Esophagus muscularis mucosa (tissue), 3 donors: ENCODE measurements at regions not wholly inside any gene's neighbourhood (a gene's known extent, or its start where the extent isn't known, plus 50 kb on each side); places are given as distances from the start of the nearest gene placed in this dataset.

ENCODE experiments used
- POLR2AphosphoS5 ChIP-seq, 2 donors: sonication (generic); formaldehyde crosslinking; IDR thresholded peaks; one replicate each; pipeline ENCODE4 v1.6.1; 2017; ENCODE audit warnings: antibody characterized with exemption in 2 of 2
- TF ChIP-seq, protein P1 (sequence below), 3 experiments: fragments of 200-600 bp in 2 of 3; fragments of 450-650 bp in 1 of 3; sonication (generic) in 2 of 3; IDR thresholded peaks; one replicate each; pipeline ENCODE4 v1.5.1; 2017 to 2019; ENCODE audit warnings: antibody characterized with exemption in 3 of 3, mild to moderate bottlenecking in 2 of 3, moderate library complexity in 1 of 3

DNA sequence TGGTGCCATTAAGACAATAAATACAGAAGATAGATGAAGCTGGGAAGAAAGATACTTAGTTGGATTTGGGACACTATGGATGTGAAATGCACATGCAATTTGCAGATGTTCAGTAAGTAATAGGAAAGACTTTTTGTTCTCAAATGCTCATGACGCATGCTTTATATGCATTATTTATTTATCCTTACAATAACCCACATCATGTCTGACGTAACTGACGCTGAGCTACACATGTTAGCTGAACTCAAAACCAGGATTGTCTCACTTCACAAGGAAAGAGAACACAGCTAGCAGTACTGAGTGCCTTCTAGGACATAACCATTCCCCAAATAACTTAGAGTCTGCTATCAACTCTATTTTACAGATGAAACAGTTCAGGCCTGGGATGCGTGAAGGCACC is 463.4 kb downstream of the FGF9 start:
- no peak for TF ChIP-seq POLR2AphosphoS5 (IDR thresholded peaks at IDR 0.05)
- TF ChIP-seq, protein P1, sequence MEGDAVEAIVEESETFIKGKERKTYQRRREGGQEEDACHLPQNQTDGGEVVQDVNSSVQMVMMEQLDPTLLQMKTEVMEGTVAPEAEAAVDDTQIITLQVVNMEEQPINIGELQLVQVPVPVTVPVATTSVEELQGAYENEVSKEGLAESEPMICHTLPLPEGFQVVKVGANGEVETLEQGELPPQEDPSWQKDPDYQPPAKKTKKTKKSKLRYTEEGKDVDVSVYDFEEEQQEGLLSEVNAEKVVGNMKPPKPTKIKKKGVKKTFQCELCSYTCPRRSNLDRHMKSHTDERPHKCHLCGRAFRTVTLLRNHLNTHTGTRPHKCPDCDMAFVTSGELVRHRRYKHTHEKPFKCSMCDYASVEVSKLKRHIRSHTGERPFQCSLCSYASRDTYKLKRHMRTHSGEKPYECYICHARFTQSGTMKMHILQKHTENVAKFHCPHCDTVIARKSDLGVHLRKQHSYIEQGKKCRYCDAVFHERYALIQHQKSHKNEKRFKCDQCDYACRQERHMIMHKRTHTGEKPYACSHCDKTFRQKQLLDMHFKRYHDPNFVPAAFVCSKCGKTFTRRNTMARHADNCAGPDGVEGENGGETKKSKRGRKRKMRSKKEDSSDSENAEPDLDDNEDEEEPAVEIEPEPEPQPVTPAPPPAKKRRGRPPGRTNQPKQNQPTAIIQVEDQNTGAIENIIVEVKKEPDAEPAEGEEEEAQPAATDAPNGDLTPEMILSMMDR (IDR thresholded peaks at IDR 0.05) = no peak
